GM12865 (cell line): ENCODE measurements at regions not wholly inside any gene's neighbourhood (a gene's known extent, or its start where the extent isn't known, plus 50 kb on each side); places are given as distances from the start of the nearest gene placed in this dataset.

Experiments
- DNase-seq: peaks from one replicate; pipeline ENCODE4 v3.0.0; 2010; ENCODE audit warnings: low read depth
- H3K4me3 ChIP-seq: 2 replicates; pipeline ENCODE4 v1.5.1; 2011; ENCODE audit warnings: mild to moderate bottlenecking, low read depth, low read length, control low read depth
- CTCF ChIP-seq: IDR thresholded peaks from 2 replicates; pipeline ENCODE4 v1.5.1; 2011; ENCODE audit warnings: low read length, control low read depth, low read depth, inconsistent platforms; ENCODE audit not compliant: insufficient read depth; ENCODE audit errors: missing control alignments

- DNase-seq: no peak
- TF ChIP-seq CTCF: no peak
- H3K4me3 ChIP-seq: no peak overlapping the region
These were observed 95.5 kb upstream of the NXT1 start for GRCh38 chr20:23255106-23255505.

- no peak for DNase-seq
- TF ChIP-seq CTCF: no peak
These were observed 96.1 kb upstream of the NXT1 start for GRCh38 chr20:23254505-23254904.

GRCh38 chr20:23254034-23254433, 96.6 kb upstream of the NXT1 start:
- no peak for TF ChIP-seq CTCF
- no peak for DNase-seq
- no peak overlapping the region for H3K4me3 ChIP-seq

More at GRCh38 chr20:23254505-23254904, 96.1 kb upstream of the NXT1 start:
- H3K4me3 ChIP-seq: no peak overlapping the region

- H3K4me3 ChIP-seq: no peak overlapping the region
- DNase-seq: no peak
- no peak for TF ChIP-seq CTCF
These were observed 97.1 kb upstream of the NXT1 start for GRCh38 chr20:23253524-23253923.

- TF ChIP-seq CTCF: no peak
These were observed 98.8 kb upstream of the NXT1 start for GRCh38 chr20:23251779-23252178.

GRCh38 chr20:23249541-23249940, 101.0 kb upstream of the NXT1 start:
- no peak for TF ChIP-seq CTCF

More at GRCh38 chr20:23251779-23252178, 98.8 kb upstream of the NXT1 start:
- no peak overlapping the region for H3K4me3 ChIP-seq
- DNase-seq: no peak

GRCh38 chr20:23248461-23248882, 102.1 kb upstream of the NXT1 start:
- TF ChIP-seq CTCF: no peak
- H3K4me3 ChIP-seq: no peak overlapping the region
- no peak for DNase-seq

More at GRCh38 chr20:23249541-23249940, 101.0 kb upstream of the NXT1 start:
- DNase-seq: no peak
- no peak overlapping the region for H3K4me3 ChIP-seq
